VCaP (cell line): ENCODE measurements at regions not wholly inside any gene's neighbourhood (a gene's known extent, or its start where the extent isn't known, plus 50 kb on each side); places are given as distances from the start of the nearest gene placed in this dataset.

Source experiments
- H3K27ac ChIP-seq: fragments of 450-650 bp; 2 replicates; pipeline ENCODE4 v1.5.1; 2017
- TF ChIP-seq, protein P1 (sequence below): fragments of 450-650 bp; conservative IDR thresholded peaks from 2 replicates; pipeline ENCODE4 v1.5.1; 2017; ENCODE audit warnings: mild to moderate bottlenecking, moderate library complexity

DNA sequence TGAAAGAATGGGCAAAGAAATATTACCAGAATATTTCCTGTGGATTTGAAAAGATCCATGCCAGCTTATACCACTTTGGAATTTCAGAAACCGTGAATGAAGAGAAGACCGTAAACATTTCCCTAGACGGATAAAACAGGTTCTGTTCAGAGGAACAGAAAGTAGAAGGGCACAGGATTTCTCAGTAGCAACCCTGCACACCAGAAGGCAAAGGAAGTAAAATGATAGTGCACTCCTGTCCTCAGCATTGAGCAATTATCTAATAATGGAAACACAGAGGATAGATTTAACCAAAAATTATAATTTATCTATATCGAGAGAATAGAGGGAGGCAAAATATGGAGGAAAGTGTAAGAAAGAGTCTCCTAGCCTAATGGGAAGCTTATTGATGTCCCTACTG is 87.0 kb upstream of the ITGA6 start:
- peak overlapping the region; percentile 2; the same call in 1 of the 2 replicates for H3K27ac ChIP-seq
- TF ChIP-seq, protein P1, sequence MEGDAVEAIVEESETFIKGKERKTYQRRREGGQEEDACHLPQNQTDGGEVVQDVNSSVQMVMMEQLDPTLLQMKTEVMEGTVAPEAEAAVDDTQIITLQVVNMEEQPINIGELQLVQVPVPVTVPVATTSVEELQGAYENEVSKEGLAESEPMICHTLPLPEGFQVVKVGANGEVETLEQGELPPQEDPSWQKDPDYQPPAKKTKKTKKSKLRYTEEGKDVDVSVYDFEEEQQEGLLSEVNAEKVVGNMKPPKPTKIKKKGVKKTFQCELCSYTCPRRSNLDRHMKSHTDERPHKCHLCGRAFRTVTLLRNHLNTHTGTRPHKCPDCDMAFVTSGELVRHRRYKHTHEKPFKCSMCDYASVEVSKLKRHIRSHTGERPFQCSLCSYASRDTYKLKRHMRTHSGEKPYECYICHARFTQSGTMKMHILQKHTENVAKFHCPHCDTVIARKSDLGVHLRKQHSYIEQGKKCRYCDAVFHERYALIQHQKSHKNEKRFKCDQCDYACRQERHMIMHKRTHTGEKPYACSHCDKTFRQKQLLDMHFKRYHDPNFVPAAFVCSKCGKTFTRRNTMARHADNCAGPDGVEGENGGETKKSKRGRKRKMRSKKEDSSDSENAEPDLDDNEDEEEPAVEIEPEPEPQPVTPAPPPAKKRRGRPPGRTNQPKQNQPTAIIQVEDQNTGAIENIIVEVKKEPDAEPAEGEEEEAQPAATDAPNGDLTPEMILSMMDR = no peak

GRCh38 chr2:172342078-172342477 is 85.3 kb upstream of the ITGA6 start:
- TF ChIP-seq, protein P1 = no peak
- H3K27ac ChIP-seq = no peak overlapping the region

- TF ChIP-seq, protein P1 = no peak
- H3K27ac ChIP-seq = no peak overlapping the region
These were observed 84.8 kb upstream of the ITGA6 start for GRCh38 chr2:172342611-172343010.

GRCh38 chr2:172344159-172344558 is 83.2 kb upstream of the ITGA6 start:
- TF ChIP-seq, protein P1 = no peak
- H3K27ac ChIP-seq = no peak overlapping the region

- H3K27ac ChIP-seq = no peak overlapping the region
- TF ChIP-seq, protein P1 = no peak
These were observed 81.3 kb upstream of the ITGA6 start for GRCh38 chr2:172345956-172346555.

DNA sequence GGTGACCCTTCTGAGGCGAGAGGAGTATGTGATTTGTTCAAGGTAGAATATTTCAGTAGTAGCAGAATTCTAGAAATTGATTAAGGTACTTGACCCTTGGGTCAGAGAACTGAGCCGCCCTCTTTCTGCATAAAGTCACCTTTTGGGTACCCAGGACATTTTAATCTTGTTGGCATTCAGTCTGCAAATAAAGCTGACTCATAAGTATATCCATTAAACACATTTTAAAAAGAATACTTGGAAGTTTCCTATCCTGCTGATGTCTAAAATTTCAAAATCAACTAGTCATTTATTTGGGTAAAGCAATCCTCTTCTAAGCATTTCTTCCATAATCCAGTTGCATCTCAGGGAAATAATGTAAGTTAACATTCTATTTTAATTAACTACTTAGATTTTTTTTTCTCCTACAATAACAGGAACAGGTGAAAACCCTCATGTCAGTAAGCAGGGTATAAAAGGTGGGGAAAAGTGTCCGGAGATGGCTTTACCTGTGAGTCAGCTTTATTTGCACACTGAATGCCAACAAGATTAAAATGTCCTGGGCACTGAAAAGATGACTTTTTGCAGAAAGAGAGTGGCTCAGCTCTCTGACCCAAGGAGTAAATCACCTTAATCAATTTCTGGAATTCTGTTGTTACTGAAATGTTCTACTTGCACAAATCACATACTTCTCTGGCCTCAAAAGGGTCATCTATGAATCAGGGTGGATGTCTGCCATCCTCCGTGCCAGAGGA is 78.7 kb upstream of the ITGA6 start:
- TF ChIP-seq, protein P1 = no peak
- no peak overlapping the region for H3K27ac ChIP-seq

DNA sequence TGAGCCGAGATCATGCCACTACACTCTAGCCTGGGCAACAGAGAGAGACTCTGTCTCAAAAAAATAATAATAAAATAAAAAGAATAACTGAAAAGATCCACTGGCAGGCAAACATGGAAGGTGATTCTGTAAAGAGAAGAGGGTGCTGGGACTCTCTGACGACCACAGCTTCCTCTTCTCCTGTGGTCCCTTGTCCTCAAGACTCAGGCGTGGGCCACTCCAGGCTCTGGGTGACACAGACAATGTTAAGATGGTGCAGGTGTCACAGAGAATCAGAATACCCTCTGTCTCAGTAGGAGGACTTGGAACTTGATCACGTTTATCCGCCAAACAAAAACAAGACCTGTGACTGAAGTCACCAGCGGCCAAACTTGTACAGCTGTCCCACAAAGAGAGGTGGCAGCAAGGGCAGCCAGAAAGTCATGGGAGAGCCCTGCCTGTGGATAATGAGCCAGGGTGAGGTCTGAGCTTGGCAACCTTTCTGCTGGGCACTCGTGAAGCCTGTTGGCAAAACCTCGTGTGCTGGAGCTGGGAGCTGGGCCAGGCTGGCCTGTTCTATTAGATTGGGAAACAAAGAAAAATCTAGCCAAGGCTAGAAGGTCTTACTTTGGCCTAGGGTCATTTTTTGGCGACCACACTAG is 76.4 kb upstream of the ITGA6 start:
- peak overlapping the region; percentile 45; the same call in 1 of the 2 replicates for H3K27ac ChIP-seq
- TF ChIP-seq, protein P1 = no peak
